Spleen (tissue), 7 donors: ENCODE measurements at regions not wholly inside any gene's neighbourhood (a gene's known extent, or its start where the extent isn't known, plus 50 kb on each side); places are given as distances from the start of the nearest gene placed in this dataset.

Source experiments
- POLR2A ChIP-seq, 3 donors: fragments of 450-650 bp; IDR thresholded peaks; one replicate each; pipeline ENCODE4 v1.5.1; 2017; ENCODE audit warnings: antibody characterized with exemption in 3 of 3, mild to moderate bottlenecking in 1 of 3
- POLR2AphosphoS5 ChIP-seq, 3 donors: sonication (generic); formaldehyde crosslinking; IDR thresholded peaks; one replicate each; pipeline ENCODE4 v1.5.1; 2017; ENCODE audit warnings: antibody characterized with exemption in 3 of 3
- TF ChIP-seq, protein P1 (sequence below), 11 experiments: fragments of 200-600 bp in 7 of 11; fragments of 450-650 bp in 4 of 11; sonication (generic) in 4 of 11; IDR thresholded peaks in 8 of 11; conservative IDR thresholded peaks in 3 of 11; 1 replicate in 7 of 11; 2 replicates in 4 of 11; pipeline versions ENCODE4 v1.4.0 to v1.8.0; 2016 to 2021; ENCODE audit warnings: antibody characterized with exemption in 11 of 11, inconsistent platforms in 4 of 11, mild to moderate bottlenecking in 1 of 11
- donor health status: DM: no; HTN: no; CAD: no; lungs with moderate emphysema.
- donor health status: DM: no; HTN: no; CAD: no.
- donor health status: DM: no; HTN: no; CAD: no.

DNA sequence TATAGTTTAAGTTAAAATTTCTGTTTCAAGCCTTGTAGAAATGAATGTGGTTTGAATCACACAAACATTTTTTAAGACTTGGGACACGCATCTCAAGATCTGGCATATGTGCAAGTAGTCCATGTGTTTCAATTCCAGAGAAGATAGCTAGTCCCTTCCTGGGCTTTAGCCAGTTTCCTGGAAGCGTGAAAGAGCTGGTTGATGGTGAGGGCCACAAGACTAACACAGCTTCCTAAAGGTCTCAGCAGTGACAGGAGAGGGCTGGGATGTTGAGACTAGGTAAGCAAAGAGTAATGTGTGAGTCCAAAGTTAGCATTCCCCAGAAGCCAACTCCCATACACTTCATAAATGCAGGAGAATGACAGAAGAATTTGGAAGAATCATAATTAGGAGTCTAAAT lies 111.9 kb upstream of the MAP2 start:
- TF ChIP-seq, protein P1, sequence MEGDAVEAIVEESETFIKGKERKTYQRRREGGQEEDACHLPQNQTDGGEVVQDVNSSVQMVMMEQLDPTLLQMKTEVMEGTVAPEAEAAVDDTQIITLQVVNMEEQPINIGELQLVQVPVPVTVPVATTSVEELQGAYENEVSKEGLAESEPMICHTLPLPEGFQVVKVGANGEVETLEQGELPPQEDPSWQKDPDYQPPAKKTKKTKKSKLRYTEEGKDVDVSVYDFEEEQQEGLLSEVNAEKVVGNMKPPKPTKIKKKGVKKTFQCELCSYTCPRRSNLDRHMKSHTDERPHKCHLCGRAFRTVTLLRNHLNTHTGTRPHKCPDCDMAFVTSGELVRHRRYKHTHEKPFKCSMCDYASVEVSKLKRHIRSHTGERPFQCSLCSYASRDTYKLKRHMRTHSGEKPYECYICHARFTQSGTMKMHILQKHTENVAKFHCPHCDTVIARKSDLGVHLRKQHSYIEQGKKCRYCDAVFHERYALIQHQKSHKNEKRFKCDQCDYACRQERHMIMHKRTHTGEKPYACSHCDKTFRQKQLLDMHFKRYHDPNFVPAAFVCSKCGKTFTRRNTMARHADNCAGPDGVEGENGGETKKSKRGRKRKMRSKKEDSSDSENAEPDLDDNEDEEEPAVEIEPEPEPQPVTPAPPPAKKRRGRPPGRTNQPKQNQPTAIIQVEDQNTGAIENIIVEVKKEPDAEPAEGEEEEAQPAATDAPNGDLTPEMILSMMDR (IDR thresholded peaks at IDR 0.05 in 8 of 11, conservative IDR thresholded peaks at IDR 0.05 in 3 of 11) = no peak
- TF ChIP-seq POLR2AphosphoS5 (IDR thresholded peaks at IDR 0.05) = no peak
- no peak for TF ChIP-seq POLR2A (IDR thresholded peaks at IDR 0.05)
